ENCODE measurements at regions not wholly inside any gene's neighbourhood (a gene's known extent, or its start where the extent isn't known, plus 50 kb on each side); places are given as distances from the start of the nearest gene placed in this dataset.

DNA sequence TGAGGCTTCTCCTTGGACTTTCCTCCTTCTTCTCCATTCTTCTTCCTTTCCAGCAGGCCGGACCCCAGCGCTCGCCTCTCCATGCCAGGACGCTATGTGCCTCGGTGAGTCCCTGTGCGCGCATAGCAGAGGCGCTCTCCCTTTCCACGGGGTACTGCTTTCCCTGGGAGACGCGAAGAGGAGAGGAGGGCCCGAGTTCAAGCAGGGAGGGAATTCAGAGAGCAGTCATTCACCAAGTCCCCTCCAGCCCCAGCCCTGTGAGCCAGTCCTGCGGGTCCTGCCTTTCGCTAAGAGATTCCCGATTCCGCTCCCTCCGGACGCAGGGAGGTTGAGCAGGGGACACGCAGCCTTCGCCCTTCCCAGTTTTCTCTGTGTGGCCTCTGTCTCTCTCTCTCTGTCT, 160.4 kb downstream of the EFNB2 start:
- Histone ChIP-seq H2BK5ac (ENCODE audit: low read depth, low read length) (no peak overlapping the region), H3K23me2 (ENCODE audit: low read depth, low read length) (no peaks in the 10 kb centered on the region), H3K14ac (ENCODE audit: insufficient read length) (no peak overlapping the region), H3K27me3 (replicated peaks in 1 of 4; ENCODE audit: control insufficient read depth in 3 of 4, extremely low read depth in 1 of 4, insufficient read depth in 3 of 4, low read length in 3 of 4) (no peaks in the 10 kb centered on the region), H2BK15ac (ENCODE audit: low read length) (no peak overlapping the region), H3K4me1 (replicated peaks in 1 of 4; ENCODE audit: control insufficient read depth in 3 of 4, insufficient read depth in 4 of 4, low read length in 3 of 4) (no peaks in the 10 kb centered on the region), H3K79me2 (ENCODE audit: control insufficient read depth in 1 of 2, insufficient read depth in 2 of 2, low read length in 2 of 2) (no peaks in the 10 kb centered on the region), H2AK5ac (ENCODE audit: low read depth, low read length) (no peak overlapping the region), H2BK120ac (replicated peaks; ENCODE audit: low read depth, low read length) (no peak overlapping the region), H3K27ac (ENCODE audit: low read depth, low read length) (no peak overlapping the region), H3K23ac (ENCODE audit: insufficient read length) (no peak overlapping the region), H4K8ac (ENCODE audit: extremely low read depth, insufficient read depth, low read length) (no peak overlapping the region), H3K4ac (replicated peaks; ENCODE audit: insufficient read length, low read depth, low read length) (no peak overlapping the region), H2BK12ac (ENCODE audit: low read depth, low read length) (no peak overlapping the region), H3K18ac (ENCODE audit: extremely low read depth, low read length) (no peak overlapping the region), H3K4me3 (ENCODE audit: extremely low read depth in 1 of 4, insufficient read depth in 2 of 4, low read depth in 3 of 4, low read length in 4 of 4) (no peak overlapping the region), H3K9me3 (ENCODE audit: insufficient read depth in 2 of 2, low read depth in 1 of 2, low read length in 1 of 2) (no peaks in the 10 kb centered on the region), H3K4me2 (ENCODE audit: insufficient read depth in 1 of 2, low read depth in 2 of 2, low read length in 2 of 2) (no peak overlapping the region), H4K5ac (ENCODE audit: insufficient read length, low read depth, low read length) (no peak overlapping the region), H3K9ac (replicated peaks in 1 of 4; ENCODE audit: extremely low read depth in 1 of 4, low read depth in 3 of 4, low read length in 3 of 4) (no peak overlapping the region), H2BK20ac (ENCODE audit: low read length) (no peak overlapping the region), H3K36me3 (ENCODE audit: control insufficient read depth in 2 of 4, insufficient read depth in 4 of 4, low read length in 3 of 4) (no peaks in the 10 kb centered on the region), H2AFZ (ENCODE audit: low read length) (no peak overlapping the region), H3K79me1 (ENCODE audit: low read depth, low read length) (no peaks in the 10 kb centered on the region), H4K91ac (replicated peaks; ENCODE audit: insufficient read length, low read length) (no peak overlapping the region), H3K56ac (replicated peaks; ENCODE audit: insufficient read length, low read depth, low read length) (no peak overlapping the region), H4K20me1 (replicated peaks in 1 of 2; ENCODE audit: control insufficient read depth in 1 of 2, insufficient read depth in 2 of 2, low read length in 2 of 2) (no peaks in the 10 kb centered on the region)
- CTCF ChIA-PET (ENCODE audit: partially characterized antibody) = interaction anchor here (1.5 kb wide), 1 partner anchor 14 kb away, joined by 4 read pairs; no protein-coding TSS in a partner anchor
- POLR2A ChIA-PET (ENCODE audit: partially characterized antibody) = no interaction called here
- no peak for DNase-seq (ENCODE audit: low read depth in 1 of 2, low spot score in 2 of 2)
- 98% methylated on average over 18 of the region's 20 CpGs; no CpG with 5 or more reads in 1 of the 2 experiments for WGBS, 2 experiments (ENCODE audit: extremely low coverage in 1 of 2, insufficient coverage in 1 of 2, insufficient read length in 1 of 2, insufficient replicate concordance in 2 of 2, low coverage in 1 of 2, low lambda C conversion rate in 2 of 2, missing lambda C conversion rate in 1 of 2)
- no peak for FAIRE-seq
- TF ChIP-seq CHD1 (IDR thresholded peaks at IDR 0.05; ENCODE audit: low read depth, low read length) (no peak), CBX8 (IDR thresholded peaks at IDR 0.05; ENCODE audit: borderline replicate concordance, low read depth, low read length) (no peak)
